ENCODE measurements at regions not wholly inside any gene's neighbourhood (a gene's known extent, or its start where the extent isn't known, plus 50 kb on each side); places are given as distances from the start of the nearest gene placed in this dataset.
"Not testable (repeated sequence)": the region's sequence is repeated elsewhere in the genome, so short reads cannot be mapped to it uniquely, and the experiment has no call there.

DNA sequence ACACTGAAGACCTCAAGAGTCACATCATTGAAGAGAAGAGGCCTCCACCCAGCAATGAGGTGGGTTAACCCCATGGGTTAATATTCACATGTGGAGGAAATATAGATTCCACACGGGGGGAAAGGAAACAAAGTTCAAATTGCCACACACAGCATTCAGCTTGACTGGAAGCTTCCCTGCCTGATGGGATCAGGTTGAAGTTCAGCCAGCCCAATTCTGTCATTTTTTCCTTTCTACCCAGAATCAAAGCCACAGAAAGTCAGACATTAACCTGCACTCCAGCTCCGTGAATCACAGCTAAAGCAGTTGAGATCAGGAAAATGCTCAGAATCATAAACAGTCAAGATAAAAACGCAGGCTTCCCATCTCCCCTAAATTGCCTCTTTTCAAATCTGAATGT is 208.7 kb upstream of the OBI1 start:
- no peak for DNase-seq (ENCODE audit: low spot score)

DNA sequence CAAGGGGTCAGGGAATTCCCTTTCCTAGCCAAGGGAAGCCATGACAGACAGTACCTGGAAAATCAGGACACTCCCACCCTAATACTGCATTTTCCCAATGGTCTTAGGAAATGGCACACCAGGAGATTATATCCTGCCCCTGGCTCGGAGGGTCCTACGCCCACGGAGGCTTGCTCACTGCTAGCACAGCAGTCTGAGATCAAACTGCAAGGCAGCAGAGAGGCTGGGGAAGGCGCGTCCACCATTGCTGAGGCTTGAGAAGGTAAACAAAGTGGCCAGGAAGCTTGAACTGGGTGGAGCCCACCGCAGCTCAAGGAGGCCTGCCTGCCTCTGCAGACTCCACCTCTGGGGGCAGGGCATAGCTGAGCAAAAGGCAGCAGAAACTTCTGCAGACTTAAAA is 207.1 kb upstream of the OBI1 start:
- DNase-seq (ENCODE audit: low spot score), result not testable (repeated sequence)

DNA sequence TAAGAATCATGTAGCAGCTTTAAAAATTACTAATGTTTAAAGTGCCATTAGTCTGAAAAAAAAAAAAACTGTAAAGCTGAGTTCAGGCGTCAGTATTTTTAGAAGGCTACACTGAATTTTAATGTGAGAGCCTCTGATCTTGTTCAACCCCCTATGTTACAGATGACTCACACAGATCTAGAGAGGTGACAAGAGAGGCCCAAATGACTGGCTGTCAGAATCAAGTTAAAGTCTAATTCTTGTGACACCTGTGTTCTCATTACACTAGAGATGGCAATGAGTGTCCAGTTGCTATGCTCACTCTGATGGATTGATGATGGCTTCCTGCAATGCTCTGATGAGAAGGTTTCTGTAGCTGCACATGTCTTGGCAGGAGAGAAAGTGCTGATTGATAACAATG is 203.5 kb upstream of the OBI1 start:
- DNase-seq (ENCODE audit: low spot score), result no peak

DNA sequence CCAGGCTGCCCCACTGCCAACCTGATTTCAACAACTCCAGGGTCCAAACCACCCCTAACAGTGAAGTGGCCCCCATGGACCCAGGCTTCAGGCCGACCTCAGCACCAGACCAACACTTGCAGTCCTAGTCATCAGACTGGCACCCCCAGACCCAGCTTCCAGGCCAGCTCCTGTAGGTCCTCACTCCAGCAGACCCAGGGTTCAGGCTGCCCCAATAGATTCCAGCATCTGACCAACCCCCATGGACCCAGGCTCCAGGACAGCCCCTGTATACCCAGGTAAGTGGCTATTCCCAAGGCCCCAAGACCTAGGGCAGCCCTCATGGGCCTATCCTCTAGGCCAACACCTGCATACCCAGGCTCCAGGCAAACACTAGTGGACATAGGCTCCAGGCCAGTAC is 193.8 kb upstream of the OBI1 start:
- DNase-seq (ENCODE audit: low spot score), result no peak

DNA sequence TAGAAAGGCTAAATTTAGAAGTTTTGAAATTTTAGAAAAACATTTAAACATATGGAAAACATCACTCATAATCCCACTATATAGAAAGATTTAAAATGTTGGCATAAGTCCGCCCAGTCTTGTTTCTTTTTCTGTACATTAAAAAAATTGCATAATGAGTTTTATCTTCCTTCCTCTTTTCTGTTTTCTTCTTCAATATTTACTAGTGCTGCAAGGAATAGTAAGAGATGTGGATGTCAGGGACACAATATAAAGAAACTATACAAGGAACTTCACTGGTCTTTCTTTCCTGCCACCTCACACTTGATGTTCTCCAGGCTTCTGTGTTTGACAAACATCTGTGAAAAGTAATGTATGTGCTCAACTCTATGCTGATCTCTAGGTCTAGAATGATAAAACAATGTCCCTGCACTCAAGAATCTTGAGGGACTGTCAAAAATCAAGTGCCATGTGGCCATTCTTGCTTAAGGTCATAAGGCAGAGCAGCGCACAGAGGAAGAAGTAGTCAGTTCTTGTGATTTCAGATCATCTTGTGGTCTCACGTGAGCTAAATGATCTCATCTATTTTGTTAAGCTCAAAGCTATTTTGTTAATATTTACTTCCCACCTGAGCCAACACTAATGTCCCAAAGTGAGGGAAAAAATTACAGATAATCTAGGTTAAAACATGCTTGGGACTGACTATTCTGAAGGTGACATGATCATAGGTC is 186.9 kb upstream of the OBI1 start:
- DNase-seq (ENCODE audit: low spot score), result no peak

DNA sequence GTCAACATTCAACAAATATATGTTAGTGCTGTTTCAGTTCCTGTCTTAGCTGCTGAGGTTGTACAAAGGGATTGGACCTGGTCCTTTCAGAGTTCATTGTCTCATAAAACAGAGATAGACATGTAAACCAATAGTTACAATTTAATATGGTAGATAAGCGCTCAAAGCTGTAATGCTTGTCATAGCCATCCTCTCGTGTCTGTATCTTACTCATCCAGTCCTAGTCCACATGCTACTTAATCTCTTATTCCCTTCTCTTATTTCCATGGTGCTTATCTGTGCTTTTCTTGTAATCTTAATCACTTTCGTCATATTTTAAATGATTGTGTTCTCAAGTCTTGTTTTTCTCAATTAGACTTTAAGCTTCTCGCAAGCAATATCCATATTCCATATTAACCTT is 185.2 kb upstream of the OBI1 start:
- DNase-seq (ENCODE audit: low spot score), result no peak

DNA sequence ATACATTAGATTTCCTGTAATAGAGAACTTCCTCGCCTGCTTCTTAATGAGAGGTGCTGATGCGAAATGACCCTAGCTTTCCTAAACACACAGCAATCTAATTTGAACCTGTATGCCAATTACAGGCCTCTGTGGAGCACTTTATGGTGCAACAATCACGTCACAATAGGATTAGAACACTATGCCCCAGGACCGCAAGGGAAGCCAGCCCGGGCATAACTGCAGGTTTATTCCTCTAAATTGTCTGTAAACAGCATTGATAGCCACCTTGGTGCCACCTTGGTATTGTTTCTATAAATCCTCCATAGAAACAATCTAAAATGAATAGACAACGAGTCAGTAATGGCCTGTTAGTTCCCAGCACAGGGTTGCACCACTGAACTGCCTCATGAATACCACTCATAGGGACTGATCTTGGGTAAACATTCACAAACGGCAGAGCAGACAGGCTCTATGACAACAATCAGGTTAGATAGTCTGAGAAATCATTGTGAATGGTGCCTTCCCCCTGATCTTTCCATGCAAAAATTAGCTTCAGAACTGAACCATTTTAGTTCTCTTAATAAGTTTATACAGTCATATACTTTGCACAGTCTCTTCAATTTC is 182.5 kb upstream of the OBI1 start:
- DNase-seq (ENCODE audit: low spot score), result no peak

DNA sequence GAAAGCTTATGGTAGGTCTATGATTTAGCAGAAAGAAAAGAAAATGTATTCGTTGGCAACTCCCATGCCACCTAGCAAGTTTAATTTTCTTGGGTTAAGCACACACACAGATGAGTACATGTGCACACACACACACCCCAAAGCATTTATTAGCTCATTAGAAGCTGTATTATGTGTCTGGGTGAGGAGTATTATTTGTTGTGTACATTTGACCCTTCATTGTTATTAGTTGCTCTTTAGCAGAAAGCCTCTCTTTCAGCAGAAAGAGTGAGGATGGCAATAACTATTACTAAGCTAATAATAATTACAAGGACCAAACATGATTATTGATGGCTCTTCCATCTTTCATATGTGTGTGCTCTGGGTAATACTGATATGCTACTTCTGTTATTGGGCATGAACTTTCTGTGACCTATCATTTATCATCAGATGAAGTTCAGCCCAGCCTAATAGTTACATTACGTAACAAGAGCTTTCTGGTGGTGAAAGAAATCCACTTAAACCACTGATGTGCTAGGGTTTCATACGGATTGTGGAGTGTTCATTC is 177.4 kb upstream of the OBI1 start:
- DNase-seq (ENCODE audit: low spot score), result no peak

DNA sequence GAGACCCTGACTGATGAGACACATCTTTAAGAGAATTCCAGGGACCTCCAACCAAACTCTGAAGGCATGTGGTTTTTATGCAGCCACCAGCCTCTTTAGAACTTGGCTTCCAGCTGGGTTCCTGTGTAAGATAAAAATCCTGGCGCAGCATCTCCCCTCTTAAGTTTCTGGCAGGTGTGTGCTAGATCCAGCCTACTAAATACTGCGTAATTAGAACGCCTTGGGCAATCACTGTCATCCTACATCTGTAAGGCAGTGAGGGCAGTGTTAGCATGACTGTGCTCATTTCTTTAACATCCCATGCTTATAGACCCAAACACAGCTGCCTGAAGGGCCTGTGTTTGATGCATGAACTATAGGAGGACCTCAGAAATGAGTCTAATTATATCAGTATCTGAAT is 173.5 kb upstream of the OBI1 start:
- DNase-seq (ENCODE audit: low spot score), result no peak

DNA sequence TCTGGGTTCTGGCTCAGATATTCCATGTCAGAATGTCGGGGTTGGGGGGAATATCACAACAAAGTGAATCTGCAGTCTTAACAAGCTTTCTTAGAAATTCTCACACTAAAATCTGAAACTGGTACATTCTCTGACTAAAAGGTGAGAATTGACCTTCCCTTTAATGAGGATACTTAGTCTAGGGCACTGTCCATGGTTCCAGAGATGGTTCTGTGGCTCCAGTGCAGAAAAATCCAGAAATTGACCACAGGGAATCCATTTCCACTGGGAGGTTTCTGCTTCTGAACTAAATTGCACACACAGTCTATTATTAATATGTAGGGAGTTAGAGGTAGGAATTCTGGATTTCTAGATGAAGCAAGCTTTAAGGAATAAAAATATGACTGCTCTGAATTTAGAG is 171.6 kb upstream of the OBI1 start:
- DNase-seq (ENCODE audit: low spot score), result no peak

DNA sequence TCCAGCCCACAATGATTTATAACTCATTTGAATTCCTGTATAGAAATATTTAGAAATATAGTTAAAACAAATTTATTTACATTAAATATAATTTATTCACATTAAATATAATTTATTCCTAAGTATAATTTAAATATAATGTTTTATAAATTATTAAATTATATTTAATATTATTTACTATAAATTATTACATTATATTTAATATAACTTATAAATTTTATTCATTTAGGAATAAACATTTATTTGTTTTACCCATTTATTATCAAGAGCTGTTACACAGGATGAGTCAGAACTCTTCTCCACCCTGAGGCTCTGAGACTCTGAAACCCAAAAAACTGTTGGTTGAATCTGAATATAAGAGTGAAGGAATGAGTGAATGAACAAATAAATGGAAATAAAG is 170.9 kb upstream of the OBI1 start:
- no peak for DNase-seq (ENCODE audit: low spot score)

DNA sequence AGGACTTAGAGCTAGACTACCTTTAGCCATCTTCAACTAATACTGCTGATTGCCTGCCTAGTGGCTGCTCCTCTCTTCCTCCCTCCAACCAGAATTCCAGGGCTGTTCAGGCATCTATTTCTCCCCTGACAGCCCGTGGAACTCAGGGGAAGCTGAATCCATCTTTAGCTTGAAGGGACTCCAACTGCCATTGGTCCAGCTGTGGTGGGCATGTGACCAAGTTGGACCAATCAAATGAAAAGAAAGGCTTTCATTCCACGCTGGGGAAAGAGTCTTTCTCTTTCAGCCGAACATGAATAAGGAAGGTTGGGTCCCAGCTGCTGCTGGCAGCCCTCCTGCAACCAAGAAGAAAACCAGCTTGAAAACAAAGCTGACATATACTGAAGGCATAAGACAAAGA is 168.5 kb upstream of the OBI1 start:
- no peak for DNase-seq (ENCODE audit: low spot score)

DNA sequence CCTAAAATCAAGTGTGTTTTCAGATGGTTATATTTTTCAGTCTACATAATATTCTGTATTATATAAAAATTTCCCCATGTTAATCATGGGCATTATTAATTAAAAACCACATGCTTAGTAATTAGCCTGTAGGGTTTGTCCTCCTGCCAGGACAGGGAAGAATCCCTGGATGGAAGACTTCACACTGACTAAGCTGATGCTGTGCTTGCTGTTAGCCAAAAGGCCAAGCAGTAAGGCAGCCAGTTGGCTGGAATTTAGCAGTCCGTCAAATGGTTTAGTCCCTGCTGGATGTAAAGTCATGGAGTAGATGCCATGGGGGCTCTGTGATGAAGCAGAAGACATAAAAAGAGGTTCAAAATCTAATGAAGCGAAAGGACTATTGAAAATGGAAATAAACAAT is 168.0 kb upstream of the OBI1 start:
- DNase-seq (ENCODE audit: low spot score), result no peak

DNA sequence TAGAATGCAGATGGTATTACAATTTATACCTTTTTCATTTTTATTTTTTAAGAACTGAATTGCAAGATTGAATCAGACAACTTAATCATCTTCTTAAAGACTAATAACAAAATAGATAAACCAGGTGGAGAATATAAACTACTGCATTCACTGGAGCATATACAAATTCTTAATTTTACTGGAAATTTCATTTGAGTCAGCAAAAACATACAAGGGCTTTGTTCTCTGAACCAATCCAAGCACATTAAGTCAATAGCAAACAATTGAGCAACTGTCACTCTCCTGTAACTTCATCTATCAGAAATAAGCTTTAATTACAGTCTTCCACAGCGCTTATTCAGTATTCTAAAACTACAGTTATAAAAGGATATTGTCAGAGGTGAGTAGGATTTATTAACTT is 167.4 kb upstream of the OBI1 start:
- DNase-seq (ENCODE audit: low spot score), result no peak

DNA sequence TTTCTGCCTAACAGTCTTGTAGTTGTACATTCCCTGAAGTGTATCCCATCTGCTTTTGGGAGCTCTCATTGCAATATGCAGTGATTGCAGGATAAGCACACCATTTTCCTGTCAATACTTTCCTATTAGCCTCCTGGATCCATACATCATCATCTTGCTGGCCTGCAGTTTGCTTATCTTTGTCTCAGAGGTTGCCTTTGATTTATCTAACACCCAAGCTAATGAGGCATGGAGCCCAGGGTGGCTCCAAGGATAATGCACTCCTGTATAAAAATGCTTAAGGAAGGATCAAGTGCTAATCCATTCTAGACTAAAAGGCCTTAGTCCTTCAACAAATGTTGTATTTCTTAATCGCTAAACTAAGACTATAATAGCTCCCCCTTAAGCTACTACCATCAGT is 161.6 kb upstream of the OBI1 start:
- peak; percentile 39 for DNase-seq (ENCODE audit: low spot score)

DNA sequence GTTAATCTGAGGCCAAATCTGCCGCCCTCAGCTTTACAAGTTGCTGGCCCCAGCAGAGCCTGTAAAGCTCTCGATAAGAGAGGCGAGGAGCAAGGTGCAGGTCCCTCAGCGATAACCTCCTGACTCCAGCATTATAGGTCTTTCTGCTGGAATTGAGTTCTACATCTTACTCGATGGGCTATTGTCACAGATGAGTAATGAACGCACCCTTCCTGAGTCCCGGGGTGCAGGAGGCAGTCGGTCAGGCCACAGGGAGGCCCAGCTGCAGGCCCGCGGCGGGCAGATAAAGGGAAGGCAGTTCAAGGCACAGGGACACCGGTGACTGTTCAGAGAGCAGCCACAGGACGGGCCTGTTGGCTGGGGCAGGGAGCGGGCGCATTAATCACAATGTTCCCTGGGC is 157.6 kb upstream of the OBI1 start:
- no peak for DNase-seq (ENCODE audit: low spot score)

DNA sequence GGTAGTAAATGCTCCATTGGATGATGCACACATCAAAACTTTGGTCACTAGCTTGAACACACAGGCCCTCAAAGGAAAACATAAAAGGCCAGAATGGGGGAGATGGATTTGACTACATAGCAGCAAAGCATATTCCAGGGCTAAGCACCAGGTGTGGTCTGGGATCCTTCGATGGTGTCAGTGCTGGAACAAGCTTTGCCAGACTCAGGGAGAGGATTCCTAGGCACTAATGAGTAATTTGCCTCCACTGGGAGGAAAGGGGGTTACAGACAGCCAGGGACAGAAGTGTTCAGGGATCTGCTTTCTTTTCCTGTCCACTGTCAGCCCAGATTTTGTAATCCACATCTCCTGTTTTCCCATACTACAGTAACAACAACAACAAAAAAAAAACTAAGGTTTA is 157.2 kb upstream of the OBI1 start:
- no peak for DNase-seq (ENCODE audit: low spot score)

DNA sequence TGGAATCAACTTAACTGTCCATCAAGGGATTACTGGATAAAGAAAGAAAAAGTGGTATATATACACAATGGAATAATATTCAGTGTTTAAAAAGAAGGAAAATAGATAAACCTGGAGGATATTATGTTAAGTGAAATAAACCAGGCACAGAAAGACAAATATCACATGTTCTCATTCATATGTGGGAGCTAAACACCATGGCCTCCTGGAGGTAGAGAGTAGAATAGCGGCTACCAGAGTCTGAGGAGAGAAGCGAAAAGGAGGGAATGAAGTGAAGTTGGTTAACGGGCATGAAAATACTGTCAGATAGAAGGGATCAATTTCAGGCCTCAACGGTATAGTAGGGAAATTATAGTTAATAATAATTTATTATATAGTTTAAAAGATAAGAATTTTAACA is 147.5 kb upstream of the OBI1 start:
- DNase-seq (ENCODE audit: low spot score), result no peak

DNA sequence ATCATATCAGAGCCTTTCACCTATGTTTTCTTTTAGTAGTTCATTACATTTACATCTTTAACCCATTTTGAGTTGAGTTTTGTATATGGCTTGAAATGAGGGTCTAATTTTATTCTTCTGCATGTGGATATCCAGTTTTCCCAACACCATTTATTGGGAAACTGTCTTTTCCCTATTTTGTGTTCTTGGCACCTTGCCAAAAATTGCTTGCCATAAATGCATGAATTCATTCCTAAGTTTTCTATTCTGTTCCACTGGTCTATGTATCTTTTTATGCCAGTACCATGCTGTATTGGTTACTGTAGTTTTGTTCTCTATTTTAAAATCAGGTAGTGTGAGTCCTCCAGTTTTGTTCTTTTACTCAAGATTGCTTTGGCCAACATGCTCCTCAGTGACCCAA is 144.0 kb upstream of the OBI1 start:
- DNase-seq (ENCODE audit: low spot score), result no peak

DNA sequence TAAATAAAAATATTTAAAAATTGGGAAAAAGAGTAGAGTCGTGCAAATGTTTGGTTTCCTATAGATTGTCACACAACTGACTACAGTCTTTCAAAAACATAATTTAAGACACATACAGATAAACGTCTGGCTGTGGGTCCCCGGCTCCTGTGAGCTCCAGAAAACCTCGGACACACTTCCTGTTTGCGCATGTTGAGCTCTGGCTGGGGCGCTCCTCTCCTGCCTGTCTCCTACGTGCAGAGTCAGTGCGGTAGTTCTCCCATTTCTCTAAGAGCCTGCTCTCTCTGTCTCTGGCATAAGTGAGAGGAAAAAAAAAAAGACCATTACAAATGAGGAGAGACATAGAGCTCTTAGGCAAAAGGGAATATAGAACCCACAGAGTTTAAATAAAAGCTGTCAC is 128.2 kb upstream of the OBI1 start:
- DNase-seq (ENCODE audit: low spot score), result no peak

DNA sequence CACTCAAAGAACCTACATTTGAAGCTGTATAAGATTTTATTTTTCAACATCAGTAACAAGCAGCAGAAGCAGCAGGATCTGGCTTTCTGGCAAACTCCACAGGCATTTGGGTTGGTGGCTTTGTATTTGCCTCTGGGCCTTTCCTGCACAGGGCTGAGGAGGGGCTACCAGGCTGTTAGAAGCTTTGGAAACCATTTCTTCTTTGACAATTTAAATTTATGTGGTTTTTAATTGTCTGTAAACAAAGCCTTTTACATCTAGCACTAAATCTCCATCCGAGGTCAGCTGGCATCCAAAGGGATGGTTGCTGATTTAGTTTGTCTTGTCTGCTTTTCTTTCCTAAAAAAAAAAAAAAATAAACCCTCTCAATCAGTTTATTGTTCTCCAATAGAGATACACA is 127.5 kb upstream of the OBI1 start:
- no peak for DNase-seq (ENCODE audit: low spot score)

DNA sequence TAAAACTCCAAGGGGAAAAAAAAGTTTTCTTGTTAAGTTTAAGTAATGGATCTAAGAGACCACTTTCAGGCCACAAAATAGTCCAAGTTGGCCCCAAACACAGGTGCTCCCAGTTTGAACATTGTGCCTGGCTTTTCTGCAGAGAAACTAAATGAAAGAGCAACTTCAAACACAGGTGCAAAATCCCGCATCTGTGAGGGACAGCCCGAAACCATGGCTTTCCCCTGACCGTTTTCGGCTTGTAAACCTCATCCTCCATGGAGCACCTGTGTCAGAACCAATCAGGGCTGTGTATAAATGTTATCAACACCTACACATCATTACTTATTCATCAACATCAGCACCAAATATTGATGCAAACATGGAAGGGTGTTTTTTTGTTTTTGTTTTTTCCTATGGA is 126.8 kb upstream of the OBI1 start:
- no peak for DNase-seq (ENCODE audit: low spot score)

DNA sequence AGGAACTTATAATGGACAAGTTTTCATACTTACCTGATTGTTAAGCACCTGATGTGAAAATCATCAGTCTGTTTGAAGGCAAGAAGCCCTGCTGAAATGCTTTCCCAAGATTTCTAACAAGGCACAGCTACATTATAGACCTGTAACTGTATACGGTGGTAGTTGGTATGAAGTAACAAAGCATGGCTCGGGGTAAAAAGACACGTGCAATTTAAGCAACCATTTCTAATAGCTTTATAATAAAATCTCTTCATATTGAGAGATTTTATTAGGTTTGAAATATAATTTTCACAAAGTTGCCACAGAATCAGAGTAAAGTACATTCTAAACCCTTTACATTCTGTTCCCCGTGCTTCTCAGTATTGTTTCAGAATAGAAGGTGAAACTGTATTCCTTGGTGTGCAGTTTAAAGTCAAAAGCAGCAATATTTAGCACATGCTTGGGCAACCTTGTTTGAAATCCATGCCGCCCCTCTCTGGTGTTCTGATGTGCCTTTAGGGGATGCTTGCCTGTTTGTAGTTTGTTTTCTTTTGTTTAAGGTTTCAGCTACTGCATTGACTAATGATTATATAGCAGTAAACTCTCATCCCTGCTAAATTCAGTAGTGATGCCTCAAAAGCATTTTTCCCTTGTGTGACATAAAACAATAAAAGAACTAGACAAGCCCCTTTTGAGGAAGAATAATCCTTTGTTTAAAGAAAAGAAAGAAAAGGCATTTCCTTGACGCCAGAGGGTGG is 125.2 kb upstream of the OBI1 start:
- no peak for DNase-seq (ENCODE audit: low spot score)

Measured in D341Med (cell line).